Smooth muscle cell (in vitro differentiated cells): ENCODE measurements at regions not wholly inside any gene's neighbourhood (a gene's known extent, or its start where the extent isn't known, plus 50 kb on each side); places are given as distances from the start of the nearest gene placed in this dataset.

ENCODE experiments used
- DNase-seq: peaks from one replicate; lab custom pipeline; 2025; ENCODE audit not compliant: unreplicated experiment; lab: John Stamatoyannopoulos, UW
- H2AFZ ChIP-seq: fragments of 200-600 bp; sonication (generic); 2 replicates; pipeline ENCODE4 v1.6.0; 2016; ENCODE audit warnings: antibody characterized with exemption, low read depth, mild to moderate bottlenecking
- H3F3A ChIP-seq: fragments of 200-600 bp; sonication (generic); 2 replicates; pipeline ENCODE4 v1.6.0; 2017; ENCODE audit warnings: antibody characterized with exemption, low read depth
- H3K27ac ChIP-seq: fragments of 200-600 bp; sonication (generic); 2 replicates; pipeline ENCODE4 v1.5.1; 2016; ENCODE audit warnings: low read depth, mild to moderate bottlenecking
- H3K27me3 ChIP-seq: fragments of 200-600 bp; sonication (generic); 2 replicates; pipeline ENCODE4 v1.6.1; 2016; ENCODE audit warnings: low read depth, mild to moderate bottlenecking
- H3K36me3 ChIP-seq: fragments of 200-600 bp; sonication (generic); 2 replicates; pipeline ENCODE4 v1.5.1; 2016; ENCODE audit warnings: low read depth
- H3K4me1 ChIP-seq: fragments of 200-600 bp; sonication (generic); 2 replicates; pipeline ENCODE4 v1.5.1; 2016; ENCODE audit warnings: low read depth
- H3K4me2 ChIP-seq: fragments of 200-600 bp; sonication (generic); 2 replicates; pipeline ENCODE4 v1.6.0; 2016; ENCODE audit warnings: mild to moderate bottlenecking
- H3K4me3 ChIP-seq: fragments of 200-600 bp; sonication (generic); 2 replicates; pipeline ENCODE4 v1.5.1; 2016; ENCODE audit warnings: mild to moderate bottlenecking
- H3K79me2 ChIP-seq: fragments of 200-600 bp; sonication (generic); 2 replicates; pipeline ENCODE4 v1.6.0; 2016; ENCODE audit warnings: low read depth, mild to moderate bottlenecking
- H3K9ac ChIP-seq: fragments of 200-600 bp; sonication (generic); 2 replicates; pipeline ENCODE4 v1.6.0; 2016; ENCODE audit warnings: low read depth
- H3K9me3 ChIP-seq: fragments of 200-600 bp; sonication (generic); replicated peaks from 2 replicates; pipeline ENCODE4 v1.5.1; 2016; ENCODE audit warnings: low read depth
- H4K20me1 ChIP-seq: fragments of 200-600 bp; sonication (generic); 2 replicates; pipeline ENCODE4 v1.6.0; 2016; ENCODE audit warnings: low read depth
- WGBS: methylation state at CpG from one replicate; pipeline ENCODE4 v1.1.7; 2016; ENCODE audit warnings: low lambda C conversion rate; 5-methylcytosine and 5-hydroxymethylcytosine counted together
- TF ChIP-seq, protein P1 (sequence below): fragments of 200-600 bp; sonication (generic); IDR thresholded peaks from 2 replicates; pipeline ENCODE4 v1.5.1; 2017; ENCODE audit warnings: borderline replicate concordance, mild to moderate bottlenecking, antibody characterized with exemption; ENCODE audit not compliant: insufficient read depth, poor library complexity, severe bottlenecking

- peaks cover 4% of the 10 kb centered on the region for H3K4me1 ChIP-seq
- no peak overlapping the region for H3K4me3 ChIP-seq
- H3K4me2 ChIP-seq = no peak overlapping the region
- no peaks in the 10 kb centered on the region for H3K9me3 ChIP-seq
- no peak overlapping the region for H3K27ac ChIP-seq
- no peaks in the 10 kb centered on the region for H3F3A ChIP-seq
- H3K27me3 ChIP-seq = no peaks in the 10 kb centered on the region
- H3K79me2 ChIP-seq = no peaks in the 10 kb centered on the region
- TF ChIP-seq, protein P1, sequence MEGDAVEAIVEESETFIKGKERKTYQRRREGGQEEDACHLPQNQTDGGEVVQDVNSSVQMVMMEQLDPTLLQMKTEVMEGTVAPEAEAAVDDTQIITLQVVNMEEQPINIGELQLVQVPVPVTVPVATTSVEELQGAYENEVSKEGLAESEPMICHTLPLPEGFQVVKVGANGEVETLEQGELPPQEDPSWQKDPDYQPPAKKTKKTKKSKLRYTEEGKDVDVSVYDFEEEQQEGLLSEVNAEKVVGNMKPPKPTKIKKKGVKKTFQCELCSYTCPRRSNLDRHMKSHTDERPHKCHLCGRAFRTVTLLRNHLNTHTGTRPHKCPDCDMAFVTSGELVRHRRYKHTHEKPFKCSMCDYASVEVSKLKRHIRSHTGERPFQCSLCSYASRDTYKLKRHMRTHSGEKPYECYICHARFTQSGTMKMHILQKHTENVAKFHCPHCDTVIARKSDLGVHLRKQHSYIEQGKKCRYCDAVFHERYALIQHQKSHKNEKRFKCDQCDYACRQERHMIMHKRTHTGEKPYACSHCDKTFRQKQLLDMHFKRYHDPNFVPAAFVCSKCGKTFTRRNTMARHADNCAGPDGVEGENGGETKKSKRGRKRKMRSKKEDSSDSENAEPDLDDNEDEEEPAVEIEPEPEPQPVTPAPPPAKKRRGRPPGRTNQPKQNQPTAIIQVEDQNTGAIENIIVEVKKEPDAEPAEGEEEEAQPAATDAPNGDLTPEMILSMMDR = no peak
- H2AFZ ChIP-seq = no peak overlapping the region
- DNase-seq = no peak
- no peak overlapping the region for H3K9ac ChIP-seq
- no peaks in the 10 kb centered on the region for H3K36me3 ChIP-seq
- no peaks in the 10 kb centered on the region for H4K20me1 ChIP-seq
- WGBS = 91% methylated on average over 4 of the region's 4 CpGs
Observed at GRCh38 chr10:124338276-124338925, 80.3 kb downstream of the OAT start.

GRCh38 chr10:124336186-124336585 is 82.5 kb downstream of the OAT start:
- H3K79me2 ChIP-seq = no peaks in the 10 kb centered on the region
- H3K4me1 ChIP-seq = peaks cover 4% of the 10 kb centered on the region
- H3K27ac ChIP-seq = no peak overlapping the region
- H4K20me1 ChIP-seq = no peaks in the 10 kb centered on the region
- H2AFZ ChIP-seq = no peak overlapping the region
- H3K27me3 ChIP-seq = no peaks in the 10 kb centered on the region
- H3F3A ChIP-seq = no peaks in the 10 kb centered on the region
- no peak for DNase-seq
- H3K36me3 ChIP-seq = no peaks in the 10 kb centered on the region
- H3K4me3 ChIP-seq = no peak overlapping the region
- 57% methylated on average over 2 of the region's 2 CpGs for WGBS
- H3K9me3 ChIP-seq = no peaks in the 10 kb centered on the region
- TF ChIP-seq, protein P1 = no peak
- H3K9ac ChIP-seq = no peak overlapping the region
- H3K4me2 ChIP-seq = no peak overlapping the region

- no peaks in the 10 kb centered on the region for H3F3A ChIP-seq
- TF ChIP-seq, protein P1 = no peak
- no peaks in the 10 kb centered on the region for H3K36me3 ChIP-seq
- no peaks in the 10 kb centered on the region for H3K4me1 ChIP-seq
- H2AFZ ChIP-seq = no peak overlapping the region
- H3K9ac ChIP-seq = no peak overlapping the region
- no peaks in the 10 kb centered on the region for H3K79me2 ChIP-seq
- H3K27ac ChIP-seq = no peak overlapping the region
- WGBS = 83% methylated on average over 1 of the region's 1 CpG
- DNase-seq = no peak
- H3K27me3 ChIP-seq = no peaks in the 10 kb centered on the region
- H3K4me3 ChIP-seq = no peak overlapping the region
- H3K4me2 ChIP-seq = no peak overlapping the region
- H4K20me1 ChIP-seq = no peaks in the 10 kb centered on the region
- no peaks in the 10 kb centered on the region for H3K9me3 ChIP-seq
Observed at GRCh38 chr10:124333931-124334330, 84.8 kb downstream of the OAT start.

DNA sequence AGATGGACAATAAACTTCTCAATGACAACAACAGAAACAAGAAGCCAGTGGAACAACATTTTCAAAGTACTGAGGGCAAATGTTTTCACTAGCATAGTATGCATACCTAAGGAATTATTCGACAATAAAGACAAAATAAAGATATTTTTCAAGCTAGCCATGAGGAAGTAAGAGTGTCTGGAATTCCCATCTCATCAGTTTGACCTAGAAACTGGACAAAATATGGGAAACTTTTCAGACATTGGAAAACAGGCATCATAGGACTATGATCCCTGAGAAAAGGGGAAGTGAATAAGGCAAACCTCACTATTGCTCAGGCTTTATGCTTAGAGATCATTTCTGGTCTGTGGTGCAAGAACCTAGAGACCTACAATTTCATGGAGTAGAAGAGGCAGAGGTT is 86.3 kb downstream of the OAT start:
- Histone ChIP-seq H3K27ac (no peak overlapping the region), H2AFZ (no peak overlapping the region)
- DNase-seq = no peak

More for the DNA sequence above, 86.3 kb downstream of the OAT start:
- H3K36me3 ChIP-seq = no peaks in the 10 kb centered on the region
- no peaks in the 10 kb centered on the region for H4K20me1 ChIP-seq
- 46% methylated on average over 1 of the region's 1 CpG for WGBS
- no peaks in the 10 kb centered on the region for H3F3A ChIP-seq
- no peaks in the 10 kb centered on the region for H3K79me2 ChIP-seq
- no peak overlapping the region for H3K9ac ChIP-seq
- TF ChIP-seq, protein P1 = no peak
- H3K4me3 ChIP-seq = no peak overlapping the region
- no peaks in the 10 kb centered on the region for H3K27me3 ChIP-seq
- no peaks in the 10 kb centered on the region for H3K4me1 ChIP-seq
- H3K4me2 ChIP-seq = no peak overlapping the region
- no peaks in the 10 kb centered on the region for H3K9me3 ChIP-seq
